HG03571 (cell line): ENCODE measurements at regions not wholly inside any gene's neighbourhood (a gene's known extent, or its start where the extent isn't known, plus 50 kb on each side); places are given as distances from the start of the nearest gene placed in this dataset.

Source experiments
- ATAC-seq: cut with Tn5 transposase; IDR thresholded peaks from one replicate; pipeline ENCODE4 v1.9.1; 2021; ENCODE audit not compliant: unreplicated experiment

GRCh38 chr11:130789056-130789640 lies 127.1 kb downstream of the SNX19 start:
- no peak for ATAC-seq

- no peak for ATAC-seq
These were observed 125.6 kb downstream of the SNX19 start for GRCh38 chr11:130790689-130791088.

GRCh38 chr11:130792772-130793171 lies 123.5 kb downstream of the SNX19 start:
- ATAC-seq = no peak

- ATAC-seq = no peak
These were observed 119.5 kb downstream of the SNX19 start for GRCh38 chr11:130796828-130797227.

- no peak for ATAC-seq
These were observed 118.0 kb downstream of the SNX19 start for GRCh38 chr11:130798280-130798679.

- ATAC-seq = no peak
These were observed 117.5 kb downstream of the SNX19 start for GRCh38 chr11:130798801-130799200.

- ATAC-seq = no peak
These were observed 114.8 kb downstream of the SNX19 start for GRCh38 chr11:130801333-130802122.

- ATAC-seq = no peak
These were observed 113.7 kb downstream of the SNX19 start for GRCh38 chr11:130802567-130802966.

GRCh38 chr11:130804306-130805076 lies 111.8 kb downstream of the SNX19 start:
- no peak for ATAC-seq

GRCh38 chr11:130806746-130807145 lies 109.5 kb downstream of the SNX19 start:
- ATAC-seq = no peak

GRCh38 chr11:130808541-130808940 lies 107.7 kb downstream of the SNX19 start:
- ATAC-seq = no peak

- no peak for ATAC-seq
These were observed 103.1 kb downstream of the SNX19 start for GRCh38 chr11:130813196-130813595.

- ATAC-seq = no peak
These were observed 102.6 kb downstream of the SNX19 start for GRCh38 chr11:130813638-130814037.

- no peak for ATAC-seq
These were observed 101.7 kb downstream of the SNX19 start for GRCh38 chr11:130814440-130815096.

GRCh38 chr11:130815097-130815802 lies 101.0 kb downstream of the SNX19 start:
- ATAC-seq = no peak

- no peak for ATAC-seq
These were observed 100.3 kb downstream of the SNX19 start for GRCh38 chr11:130815956-130816355.

GRCh38 chr11:130816546-130817329 lies 99.5 kb downstream of the SNX19 start:
- ATAC-seq = no peak

- ATAC-seq = no peak
These were observed 98.8 kb downstream of the SNX19 start for GRCh38 chr11:130817330-130817944.

GRCh38 chr11:130819625-130820024 lies 96.7 kb downstream of the SNX19 start:
- no peak for ATAC-seq
